ENCODE measurements at regions not wholly inside any gene's neighbourhood (a gene's known extent, or its start where the extent isn't known, plus 50 kb on each side); places are given as distances from the start of the nearest gene placed in this dataset.

DNA sequence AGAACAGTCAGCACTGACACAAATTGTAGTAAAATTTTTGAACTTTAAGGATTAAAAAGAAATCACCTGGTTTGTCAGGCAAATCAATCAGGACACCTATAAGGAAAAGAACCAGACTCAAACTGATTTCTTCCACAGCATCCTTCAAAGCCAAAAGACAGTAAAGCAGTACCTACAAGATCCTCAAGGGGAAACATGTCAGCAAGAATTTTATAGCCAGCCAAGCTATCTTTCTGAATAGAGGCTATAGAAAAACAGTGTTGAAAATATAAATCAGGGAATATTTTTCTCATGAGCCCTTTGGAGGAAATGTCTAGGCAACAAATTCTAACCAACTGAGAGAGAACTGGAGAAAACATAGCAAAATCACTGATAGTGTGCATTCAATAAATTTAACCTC lies 301.4 kb upstream of the UBE2E2 start:
- Histone ChIP-seq H3K36me3 (ENCODE audit: low read depth) (no peaks in the 10 kb centered on the region), H3K4me3 (no peak overlapping the region), H3K4me1 (ENCODE audit: low read depth) (no peaks in the 10 kb centered on the region), H3K9me3 (no peaks in the 10 kb centered on the region)
- no peak for DNase-seq
- TF ChIP-seq, protein P1, sequence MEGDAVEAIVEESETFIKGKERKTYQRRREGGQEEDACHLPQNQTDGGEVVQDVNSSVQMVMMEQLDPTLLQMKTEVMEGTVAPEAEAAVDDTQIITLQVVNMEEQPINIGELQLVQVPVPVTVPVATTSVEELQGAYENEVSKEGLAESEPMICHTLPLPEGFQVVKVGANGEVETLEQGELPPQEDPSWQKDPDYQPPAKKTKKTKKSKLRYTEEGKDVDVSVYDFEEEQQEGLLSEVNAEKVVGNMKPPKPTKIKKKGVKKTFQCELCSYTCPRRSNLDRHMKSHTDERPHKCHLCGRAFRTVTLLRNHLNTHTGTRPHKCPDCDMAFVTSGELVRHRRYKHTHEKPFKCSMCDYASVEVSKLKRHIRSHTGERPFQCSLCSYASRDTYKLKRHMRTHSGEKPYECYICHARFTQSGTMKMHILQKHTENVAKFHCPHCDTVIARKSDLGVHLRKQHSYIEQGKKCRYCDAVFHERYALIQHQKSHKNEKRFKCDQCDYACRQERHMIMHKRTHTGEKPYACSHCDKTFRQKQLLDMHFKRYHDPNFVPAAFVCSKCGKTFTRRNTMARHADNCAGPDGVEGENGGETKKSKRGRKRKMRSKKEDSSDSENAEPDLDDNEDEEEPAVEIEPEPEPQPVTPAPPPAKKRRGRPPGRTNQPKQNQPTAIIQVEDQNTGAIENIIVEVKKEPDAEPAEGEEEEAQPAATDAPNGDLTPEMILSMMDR (IDR thresholded peaks at IDR 0.05) = no peak
- ATAC-seq = no peak
- intact Hi-C loops (cut with DNase I, micrococcal nuclease) = no loop called here

DNA sequence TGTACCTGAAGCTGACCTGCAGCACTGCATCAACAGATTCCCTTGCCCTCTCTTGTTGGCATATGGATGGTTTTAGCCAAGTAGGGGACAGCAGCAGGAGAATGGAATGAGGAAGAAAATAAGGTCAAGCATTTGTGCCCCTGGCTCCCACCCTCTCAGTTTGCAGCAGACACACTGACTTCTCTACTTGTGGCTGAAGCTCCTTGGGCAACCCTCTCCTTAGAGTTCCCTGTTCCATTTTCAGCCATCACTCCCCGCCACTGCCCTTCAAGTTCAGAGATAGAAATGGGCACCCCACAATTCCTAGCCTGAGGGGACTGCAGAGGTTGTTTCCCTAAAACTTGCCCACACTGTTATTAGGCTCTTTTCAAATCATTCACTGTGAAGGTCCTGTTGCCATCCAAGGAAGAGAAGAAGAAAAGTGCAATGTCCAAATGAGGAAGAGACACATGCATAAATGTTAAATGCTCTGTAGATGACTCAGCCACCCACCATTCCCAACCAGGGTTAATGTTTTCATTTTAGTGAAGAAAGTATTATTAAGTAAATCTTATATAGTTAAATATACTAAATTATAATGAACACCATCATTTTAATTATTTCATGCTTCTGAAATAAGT lies 295.9 kb upstream of the UBE2E2 start:
- no peak for DNase-seq

DNA sequence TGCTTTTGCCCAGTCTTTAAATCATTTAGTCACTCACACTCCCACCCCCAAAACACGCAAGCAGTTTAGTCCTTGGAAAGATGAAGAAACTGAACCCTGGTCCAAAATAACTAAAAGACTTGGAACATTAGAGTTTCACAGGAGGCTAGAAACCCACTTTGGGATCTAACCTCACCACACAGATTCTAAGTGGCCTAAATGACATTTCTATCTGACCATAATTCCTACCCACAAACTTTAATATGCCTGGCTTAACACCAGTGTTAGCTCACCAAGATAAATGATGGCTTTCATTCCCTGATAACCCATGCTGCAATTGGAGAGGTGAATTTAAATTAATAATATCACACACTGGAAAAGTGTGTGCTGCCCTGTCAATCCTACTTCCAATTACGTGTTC lies 295.3 kb upstream of the UBE2E2 start:
- Histone ChIP-seq H3K4me3 (no peak overlapping the region), H3K4me1 (ENCODE audit: low read depth) (no peaks in the 10 kb centered on the region), H3K9me3 (no peaks in the 10 kb centered on the region), H3K36me3 (ENCODE audit: low read depth) (no peaks in the 10 kb centered on the region)
- DNase-seq (no peak), ATAC-seq (no peak)
- TF ChIP-seq, protein P1 (IDR thresholded peaks at IDR 0.05) = no peak
- intact Hi-C loops (cut with DNase I, micrococcal nuclease) = no loop called here

More for the DNA sequence above, 295.9 kb upstream of the UBE2E2 start:
- TF ChIP-seq, protein P1 (IDR thresholded peaks at IDR 0.05) = no peak
- no peak overlapping the region for H3K4me3 ChIP-seq
- H3K4me1 ChIP-seq (ENCODE audit: low read depth) = no peaks in the 10 kb centered on the region
- intact Hi-C loops (cut with DNase I, micrococcal nuclease) = no loop called here
- ATAC-seq = no peak
- no peaks in the 10 kb centered on the region for H3K36me3 ChIP-seq (ENCODE audit: low read depth)
- H3K9me3 ChIP-seq = no peaks in the 10 kb centered on the region

DNA sequence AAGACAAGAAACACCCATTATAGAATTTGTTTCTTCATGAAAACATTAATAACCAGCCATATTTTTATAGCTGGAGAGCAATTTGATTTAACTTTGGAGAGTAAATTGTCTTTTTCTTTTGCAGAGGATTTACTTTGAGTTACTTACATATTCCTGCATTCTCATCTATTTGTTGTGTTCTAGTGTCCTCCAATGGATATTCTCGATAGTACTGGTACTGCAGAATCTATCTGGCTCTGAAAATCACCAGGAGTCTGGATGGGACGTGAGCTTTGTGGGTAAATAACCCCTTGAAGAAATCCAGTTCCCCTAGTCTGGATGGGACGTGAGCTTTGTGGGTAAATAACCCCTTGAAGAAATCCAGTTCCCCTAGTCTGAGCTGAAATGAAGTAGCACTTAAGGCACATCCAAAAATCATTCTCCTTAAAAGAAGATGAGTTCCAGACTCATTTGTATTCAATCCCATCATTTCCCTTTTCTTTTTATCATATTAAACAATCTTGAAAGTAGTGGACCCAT lies 294.1 kb upstream of the UBE2E2 start:
- intact Hi-C loops (cut with DNase I, micrococcal nuclease) = no loop called here
- Histone ChIP-seq H3K9me3 (no peaks in the 10 kb centered on the region), H3K4me1 (ENCODE audit: low read depth) (no peaks in the 10 kb centered on the region), H3K36me3 (ENCODE audit: low read depth) (no peaks in the 10 kb centered on the region), H3K4me3 (no peak overlapping the region)
- ATAC-seq (no peak), DNase-seq (no peak)
- TF ChIP-seq, protein P1 (IDR thresholded peaks at IDR 0.05) = no peak

DNA sequence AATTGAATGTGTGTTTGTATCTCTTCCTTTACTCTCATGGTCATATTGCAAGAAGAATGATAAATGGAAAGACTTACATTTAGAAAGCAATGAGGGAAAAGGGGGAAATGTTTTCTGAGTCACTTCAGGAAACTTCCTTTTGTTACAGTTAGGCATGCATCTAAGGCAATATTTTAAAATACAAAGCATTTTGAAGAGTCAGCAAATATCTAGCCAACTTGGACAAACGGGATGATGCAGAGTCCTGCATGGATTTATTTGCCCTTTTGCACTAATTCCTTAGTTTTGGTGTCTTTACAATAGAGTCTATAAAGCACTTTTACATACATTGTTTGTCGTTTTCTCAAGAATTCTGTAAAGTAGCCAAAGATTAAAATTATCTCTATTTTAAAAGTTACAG lies 286.2 kb upstream of the UBE2E2 start:
- ATAC-seq = no peak
- no peaks in the 10 kb centered on the region for H3K36me3 ChIP-seq (ENCODE audit: low read depth)
- no peaks in the 10 kb centered on the region for H3K4me1 ChIP-seq (ENCODE audit: low read depth)
- no peak overlapping the region for H3K4me3 ChIP-seq
- no peaks in the 10 kb centered on the region for H3K9me3 ChIP-seq
- no peak for DNase-seq
- TF ChIP-seq, protein P1 (IDR thresholded peaks at IDR 0.05) = no peak
- intact Hi-C loops (cut with DNase I, micrococcal nuclease) = no loop called here

DNA sequence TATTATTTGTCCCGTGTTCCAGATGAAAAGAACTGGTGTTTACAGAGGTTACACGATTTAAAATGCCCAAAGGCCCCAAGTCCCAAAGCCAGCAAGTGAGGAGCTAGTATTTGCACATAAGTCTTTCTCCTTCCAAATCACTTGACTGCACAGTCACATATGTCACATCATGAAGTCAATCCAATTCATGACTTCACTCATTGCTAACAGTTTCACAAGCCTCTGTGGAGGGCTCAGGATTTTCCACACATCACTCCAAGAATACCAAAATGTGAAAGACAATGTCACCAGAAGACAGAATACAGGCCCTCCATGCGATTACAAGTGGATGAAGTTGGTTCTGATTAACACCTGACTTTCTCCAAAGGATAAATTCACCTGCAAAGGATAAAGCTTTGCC lies 283.1 kb upstream of the UBE2E2 start:
- DNase-seq = no peak
- intact Hi-C loops (cut with DNase I, micrococcal nuclease) = no loop called here
- no peak for ATAC-seq
- Histone ChIP-seq H3K9me3 (no peaks in the 10 kb centered on the region), H3K4me1 (ENCODE audit: low read depth) (no peaks in the 10 kb centered on the region), H3K36me3 (ENCODE audit: low read depth) (no peaks in the 10 kb centered on the region), H3K4me3 (no peak overlapping the region)
- TF ChIP-seq, protein P1 (IDR thresholded peaks at IDR 0.05) = no peak

All from mucosa of descending colon (tissue), 3 donors.